Prostate gland (tissue), 2 donors: ENCODE measurements at regions not wholly inside any gene's neighbourhood (a gene's known extent, or its start where the extent isn't known, plus 50 kb on each side); places are given as distances from the start of the nearest gene placed in this dataset.

Experiments used
- POLR2A ChIP-seq: fragments of 450-650 bp; IDR thresholded peaks from one replicate; pipeline ENCODE4 v1.6.1; 2016; ENCODE audit warnings: antibody characterized with exemption, mild to moderate bottlenecking
- TF ChIP-seq, protein P1 (sequence below), 4 experiments: fragments of 200-600 bp in 2 of 4; fragments of 450-650 bp in 2 of 4; sonication (generic) in 2 of 4; IDR thresholded peaks; 1 replicate in 3 of 4; 2 replicates in 1 of 4; pipeline ENCODE4 v1.5.1; 2016 to 2019; ENCODE audit warnings: antibody characterized with exemption in 4 of 4, mild to moderate bottlenecking in 2 of 4, moderate library complexity in 2 of 4

GRCh38 chr2:59604123-59604522, 949.3 kb downstream of the BCL11A start:
- TF ChIP-seq, protein P1, sequence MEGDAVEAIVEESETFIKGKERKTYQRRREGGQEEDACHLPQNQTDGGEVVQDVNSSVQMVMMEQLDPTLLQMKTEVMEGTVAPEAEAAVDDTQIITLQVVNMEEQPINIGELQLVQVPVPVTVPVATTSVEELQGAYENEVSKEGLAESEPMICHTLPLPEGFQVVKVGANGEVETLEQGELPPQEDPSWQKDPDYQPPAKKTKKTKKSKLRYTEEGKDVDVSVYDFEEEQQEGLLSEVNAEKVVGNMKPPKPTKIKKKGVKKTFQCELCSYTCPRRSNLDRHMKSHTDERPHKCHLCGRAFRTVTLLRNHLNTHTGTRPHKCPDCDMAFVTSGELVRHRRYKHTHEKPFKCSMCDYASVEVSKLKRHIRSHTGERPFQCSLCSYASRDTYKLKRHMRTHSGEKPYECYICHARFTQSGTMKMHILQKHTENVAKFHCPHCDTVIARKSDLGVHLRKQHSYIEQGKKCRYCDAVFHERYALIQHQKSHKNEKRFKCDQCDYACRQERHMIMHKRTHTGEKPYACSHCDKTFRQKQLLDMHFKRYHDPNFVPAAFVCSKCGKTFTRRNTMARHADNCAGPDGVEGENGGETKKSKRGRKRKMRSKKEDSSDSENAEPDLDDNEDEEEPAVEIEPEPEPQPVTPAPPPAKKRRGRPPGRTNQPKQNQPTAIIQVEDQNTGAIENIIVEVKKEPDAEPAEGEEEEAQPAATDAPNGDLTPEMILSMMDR (IDR thresholded peaks at IDR 0.05) = no peak
- no peak for TF ChIP-seq POLR2A
